Activated T-helper 1 cell treated with anti-CD3 and anti-CD28 coated beads, Interleukin-12 subunit alpha, Interleukin-12 subunit beta, Interleukin-2, Interleukin-4 antibody, amounts not matched to agents 30 ng/mL and 10 ng/mL and 1 ng/mL, durations not matched to agents 14 hours and 24 hours and 36 hours (primary cell): ENCODE measurements at regions not wholly inside any gene's neighbourhood (a gene's known extent, or its start where the extent isn't known, plus 50 kb on each side); places are given as distances from the start of the nearest gene placed in this dataset.

ENCODE experiments used
- DNase-seq: peaks from one replicate; pipeline ENCODE4 v3.0.0; 2021; ENCODE audit warnings: low spot score
- H3K27ac Mint-ChIP-seq: one replicate; pipeline ENCODE4 v1.8.0; 2021; ENCODE audit warnings: mild to moderate bottlenecking, mixed read lengths
- H3K27me3 Mint-ChIP-seq: one replicate; pipeline ENCODE4 v1.8.0; 2022; ENCODE audit warnings: mild to moderate bottlenecking, moderate library complexity, mixed read lengths; ENCODE audit not compliant: insufficient read depth
- H3K36me3 Mint-ChIP-seq: one replicate; pipeline ENCODE4 v1.8.0; 2021; ENCODE audit warnings: low read depth, mixed read lengths
- H3K4me1 Mint-ChIP-seq: one replicate; pipeline ENCODE4 v1.8.0; 2021; ENCODE audit warnings: low read depth, mixed read lengths
- H3K4me3 Mint-ChIP-seq: one replicate; pipeline ENCODE4 v1.8.0; 2021; ENCODE audit warnings: mild to moderate bottlenecking, moderate library complexity, mixed read lengths
- H3K9me3 Mint-ChIP-seq: one replicate; pipeline ENCODE4 v1.8.0; 2021; ENCODE audit warnings: mixed read lengths
- intact Hi-C: fragments of 100-400 bp; cut with micrococcal nuclease; formaldehyde crosslinking; loops from one replicate; pipeline ENCODE4 v1.15.1; 2024

DNA sequence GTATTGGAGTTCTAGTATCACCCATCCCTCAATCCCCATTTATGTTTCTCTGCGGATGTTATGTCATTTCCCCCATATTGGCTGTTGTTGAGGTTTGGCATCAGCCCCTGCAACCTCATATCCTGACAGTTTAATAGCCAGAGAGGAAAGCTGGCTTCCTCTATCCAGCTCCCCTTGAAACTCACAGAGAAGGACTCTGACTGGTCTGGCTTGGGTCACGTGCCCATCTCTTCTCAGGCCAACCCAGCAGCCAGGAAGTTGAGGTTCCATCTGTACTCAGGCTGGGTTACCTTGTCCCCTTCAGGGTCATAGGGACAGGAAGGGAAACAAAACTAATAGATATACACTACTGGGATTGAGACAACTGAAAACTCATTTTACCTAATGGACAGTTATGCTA is 148.0 kb upstream of the SLC14A2 start:
- no peaks in the 10 kb centered on the region for H3K36me3 Mint-ChIP-seq
- intact Hi-C loops = no loop called here
- H3K9me3 Mint-ChIP-seq = no peaks in the 10 kb centered on the region
- no peak overlapping the region for H3K27ac Mint-ChIP-seq
- DNase-seq = no peak
- no peaks in the 10 kb centered on the region for H3K4me1 Mint-ChIP-seq
- no peak overlapping the region for H3K4me3 Mint-ChIP-seq
- no peaks in the 10 kb centered on the region for H3K27me3 Mint-ChIP-seq

DNA sequence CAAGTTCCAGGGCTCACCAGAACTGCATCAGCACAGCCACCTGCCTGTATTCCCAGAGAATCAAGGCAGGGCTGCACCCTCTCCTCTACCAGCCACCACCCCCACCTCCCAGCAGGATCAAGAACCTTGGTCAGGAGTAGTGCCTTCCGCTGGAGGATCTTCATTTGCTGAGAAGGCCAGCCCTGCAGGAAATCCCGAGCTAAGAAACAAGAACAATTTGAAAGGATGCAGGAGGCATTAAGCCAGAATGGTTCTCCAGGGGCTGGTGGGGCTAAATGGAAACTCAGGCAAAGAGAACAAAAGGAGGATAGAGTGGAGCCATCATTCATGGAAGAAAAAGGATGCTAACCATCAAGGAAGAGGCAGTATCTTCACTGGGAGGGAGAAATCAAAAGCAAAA is 147.3 kb upstream of the SLC14A2 start:
- DNase-seq = no peak
- Mint-ChIP-seq H3K4me3 (no peak overlapping the region), H3K36me3 (no peaks in the 10 kb centered on the region), H3K27me3 (no peaks in the 10 kb centered on the region), H3K27ac (no peak overlapping the region), H3K4me1 (no peaks in the 10 kb centered on the region), H3K9me3 (no peaks in the 10 kb centered on the region)
- intact Hi-C loops = no loop called here

DNA sequence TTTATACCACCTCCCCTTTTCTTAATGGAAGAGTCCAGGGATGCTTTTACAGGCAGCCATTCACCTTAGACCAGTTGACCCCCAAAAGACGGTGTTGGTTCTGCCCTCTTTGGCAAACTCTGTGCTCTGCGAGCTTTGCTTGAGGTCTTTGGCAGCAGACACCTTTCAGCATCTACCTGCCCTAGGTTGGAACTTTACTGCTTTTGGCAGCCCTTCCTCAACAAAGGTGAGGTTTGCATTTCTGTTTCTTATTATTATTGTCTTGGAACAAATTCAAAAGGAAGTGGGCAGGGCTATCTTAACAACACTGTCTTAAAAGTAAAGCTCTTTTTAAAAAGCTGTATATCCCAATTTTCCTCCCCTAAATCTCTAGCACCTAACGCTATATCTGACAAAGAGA is 136.4 kb upstream of the SLC14A2 start:
- H3K27ac Mint-ChIP-seq = no peak overlapping the region
- H3K4me1 Mint-ChIP-seq = no peaks in the 10 kb centered on the region
- peaks cover 3% of the 10 kb centered on the region for H3K27me3 Mint-ChIP-seq
- H3K36me3 Mint-ChIP-seq = no peaks in the 10 kb centered on the region
- no peak overlapping the region for H3K4me3 Mint-ChIP-seq
- no peak for DNase-seq
- no peaks in the 10 kb centered on the region for H3K9me3 Mint-ChIP-seq
- intact Hi-C loops = no loop called here

DNA sequence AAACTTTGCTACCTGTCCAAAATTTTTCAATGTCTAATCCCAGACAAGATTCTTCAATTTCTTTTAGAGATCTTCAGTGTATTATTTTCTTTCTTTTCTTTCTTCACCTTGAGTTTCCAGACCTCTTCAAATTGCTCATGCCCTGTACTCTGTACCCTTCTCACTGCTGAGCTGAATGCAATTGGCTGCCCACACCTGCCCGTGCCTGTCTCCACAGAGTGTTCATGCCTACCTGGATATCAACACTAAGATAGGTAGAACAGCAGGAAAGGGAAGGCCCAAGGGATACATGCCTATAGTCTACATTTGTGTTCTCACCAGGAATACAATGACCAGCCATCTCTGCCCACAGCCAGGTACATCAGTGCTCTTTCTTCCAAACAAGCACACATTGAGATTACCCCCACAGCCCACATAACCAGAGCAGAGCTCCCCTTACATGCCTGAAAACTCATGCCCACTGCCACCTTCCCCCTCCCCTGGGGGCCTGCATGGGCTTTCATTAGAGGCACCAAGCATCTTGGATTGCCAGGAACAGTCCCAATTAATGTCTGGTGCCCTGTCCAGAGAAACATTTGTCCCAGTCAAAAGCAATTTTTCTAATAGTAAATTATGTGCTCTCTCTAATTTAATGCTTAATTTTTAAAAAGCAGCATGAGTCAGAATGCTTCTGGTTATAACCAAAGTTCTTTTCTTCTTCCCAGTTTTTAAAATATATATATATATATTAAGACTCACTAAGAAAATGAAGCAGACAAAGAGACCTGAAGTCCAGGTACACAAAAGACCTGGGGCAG is 134.9 kb upstream of the SLC14A2 start:
- intact Hi-C loops = no loop called here
- Mint-ChIP-seq H3K36me3 (no peaks in the 10 kb centered on the region), H3K4me3 (no peak overlapping the region)

DNA sequence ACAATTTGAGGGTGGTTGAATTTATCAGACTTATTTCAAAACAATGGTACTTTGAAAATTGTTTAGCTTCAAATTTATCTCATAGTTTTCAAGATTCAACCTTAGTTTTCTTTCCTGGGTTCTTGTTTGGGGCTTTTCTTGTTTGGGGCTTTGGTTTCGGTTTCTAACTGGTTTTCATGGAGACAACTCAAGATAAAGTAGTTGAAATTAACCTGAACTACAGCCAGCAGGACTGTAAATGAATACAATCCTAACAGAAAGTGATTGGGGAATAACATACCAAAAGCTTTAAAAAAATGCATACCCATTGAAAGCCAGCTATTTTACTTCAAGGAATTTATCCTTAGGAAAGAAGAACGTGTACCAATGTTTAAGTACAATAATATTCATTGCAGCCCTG is 133.5 kb upstream of the SLC14A2 start:
- no peak overlapping the region for H3K4me3 Mint-ChIP-seq
- H3K36me3 Mint-ChIP-seq = no peaks in the 10 kb centered on the region
- intact Hi-C loops = no loop called here
- H3K4me1 Mint-ChIP-seq = no peaks in the 10 kb centered on the region
- H3K27ac Mint-ChIP-seq = no peak overlapping the region
- DNase-seq = no peak
- H3K27me3 Mint-ChIP-seq = peaks cover 3% of the 10 kb centered on the region
- no peaks in the 10 kb centered on the region for H3K9me3 Mint-ChIP-seq

More for the DNA sequence above, 134.9 kb upstream of the SLC14A2 start:
- DNase-seq = no peak
- H3K9me3 Mint-ChIP-seq = no peaks in the 10 kb centered on the region
- no peak overlapping the region for H3K27ac Mint-ChIP-seq
- no peaks in the 10 kb centered on the region for H3K4me1 Mint-ChIP-seq
- peaks cover 3% of the 10 kb centered on the region for H3K27me3 Mint-ChIP-seq

DNA sequence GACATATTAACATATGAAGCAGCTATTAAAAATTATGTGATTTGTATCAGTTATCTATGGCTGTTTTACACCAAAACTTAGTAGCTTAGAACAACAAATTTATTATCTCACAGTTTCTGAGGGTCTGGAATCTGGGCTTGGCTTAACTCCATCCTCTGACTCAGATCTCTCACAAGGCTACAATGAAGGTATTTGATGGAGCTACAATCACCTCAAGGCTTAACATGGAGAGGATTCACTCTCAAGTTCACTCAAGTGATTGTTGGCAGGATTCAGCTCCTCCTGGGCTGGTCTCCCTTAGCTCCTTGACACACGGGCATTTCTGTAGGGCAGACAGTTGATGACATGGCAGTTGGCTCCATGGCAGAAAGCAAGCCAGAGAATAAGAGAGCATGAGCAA is 133.0 kb upstream of the SLC14A2 start:
- no peaks in the 10 kb centered on the region for H3K4me1 Mint-ChIP-seq
- peaks cover 3% of the 10 kb centered on the region for H3K27me3 Mint-ChIP-seq
- H3K4me3 Mint-ChIP-seq = no peak overlapping the region
- no peaks in the 10 kb centered on the region for H3K9me3 Mint-ChIP-seq
- no peak for DNase-seq
- intact Hi-C loops = no loop called here
- no peaks in the 10 kb centered on the region for H3K36me3 Mint-ChIP-seq
- H3K27ac Mint-ChIP-seq = no peak overlapping the region

DNA sequence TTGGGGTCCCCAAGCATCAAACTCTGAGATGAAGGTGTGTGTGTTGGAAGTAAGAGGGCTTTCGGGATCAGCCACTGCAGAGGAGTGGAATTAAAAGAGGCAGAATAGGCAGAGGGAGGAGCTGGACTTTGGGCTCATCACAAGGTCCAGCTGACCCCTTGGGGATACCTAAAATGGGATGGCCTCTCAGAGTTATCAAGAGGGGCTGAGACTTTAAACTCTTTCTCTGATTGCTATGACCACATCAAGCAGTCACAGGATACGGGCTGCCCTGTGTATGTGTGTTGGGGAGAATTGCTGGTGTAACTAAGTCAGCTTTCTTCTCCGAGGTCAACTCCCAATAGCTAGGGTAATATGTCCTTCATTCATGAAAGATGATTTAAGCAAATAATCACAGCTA is 127.7 kb upstream of the SLC14A2 start:
- no peak overlapping the region for H3K4me3 Mint-ChIP-seq
- no peaks in the 10 kb centered on the region for H3K36me3 Mint-ChIP-seq
- H3K4me1 Mint-ChIP-seq = no peaks in the 10 kb centered on the region
- no peaks in the 10 kb centered on the region for H3K9me3 Mint-ChIP-seq
- intact Hi-C loops = no loop called here
- no peak for DNase-seq
- H3K27me3 Mint-ChIP-seq = peaks cover 2% of the 10 kb centered on the region
- H3K27ac Mint-ChIP-seq = no peak overlapping the region

DNA sequence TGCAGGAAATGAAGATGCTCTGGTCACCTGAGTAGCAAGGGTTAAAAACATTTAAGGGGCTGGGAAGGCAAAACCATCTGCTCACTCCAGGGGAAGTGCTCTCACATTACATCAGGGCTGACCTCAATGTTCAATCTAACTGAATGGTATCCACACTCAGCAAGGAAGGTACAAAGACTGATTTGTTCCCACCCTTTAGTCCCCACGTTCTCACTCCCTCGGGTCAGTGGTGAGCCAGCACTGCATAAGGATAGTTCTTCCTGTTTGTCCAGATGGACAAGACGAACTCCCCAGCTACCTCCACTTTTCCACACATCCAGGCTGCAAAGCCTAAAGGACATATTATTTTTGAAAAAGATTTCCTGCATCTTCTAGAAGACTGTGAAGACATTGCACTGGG is 126.6 kb upstream of the SLC14A2 start:
- H3K36me3 Mint-ChIP-seq = no peaks in the 10 kb centered on the region
- no peaks in the 10 kb centered on the region for H3K4me1 Mint-ChIP-seq
- H3K27ac Mint-ChIP-seq = no peak overlapping the region
- no peak for DNase-seq
- H3K4me3 Mint-ChIP-seq = no peak overlapping the region
- no peaks in the 10 kb centered on the region for H3K9me3 Mint-ChIP-seq
- H3K27me3 Mint-ChIP-seq = peaks cover 2% of the 10 kb centered on the region
- intact Hi-C loops = no loop called here

DNA sequence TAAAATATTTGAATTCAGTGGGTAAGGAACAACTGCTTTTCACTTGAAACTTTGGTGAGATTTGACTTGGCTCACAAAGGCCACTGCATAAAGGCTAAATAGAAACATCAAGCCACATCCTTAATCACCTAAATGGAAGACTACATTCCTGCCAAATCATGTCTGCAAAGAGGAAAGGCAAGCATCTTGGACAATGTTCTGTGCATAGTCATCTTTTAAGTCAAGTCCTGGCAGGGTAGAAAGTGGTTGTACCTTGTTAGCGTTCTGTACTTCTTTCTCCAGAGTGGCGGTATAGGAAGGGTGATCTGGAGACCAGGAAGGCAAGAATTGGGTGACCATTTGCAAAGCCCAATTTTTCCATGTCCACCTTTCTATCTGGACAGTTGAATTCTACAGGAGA is 121.4 kb upstream of the SLC14A2 start:
- peaks cover 3% of the 10 kb centered on the region for H3K27me3 Mint-ChIP-seq
- intact Hi-C loops = no loop called here
- H3K27ac Mint-ChIP-seq = no peak overlapping the region
- no peaks in the 10 kb centered on the region for H3K36me3 Mint-ChIP-seq
- no peaks in the 10 kb centered on the region for H3K9me3 Mint-ChIP-seq
- no peak overlapping the region for H3K4me3 Mint-ChIP-seq
- DNase-seq = no peak
- H3K4me1 Mint-ChIP-seq = no peaks in the 10 kb centered on the region

DNA sequence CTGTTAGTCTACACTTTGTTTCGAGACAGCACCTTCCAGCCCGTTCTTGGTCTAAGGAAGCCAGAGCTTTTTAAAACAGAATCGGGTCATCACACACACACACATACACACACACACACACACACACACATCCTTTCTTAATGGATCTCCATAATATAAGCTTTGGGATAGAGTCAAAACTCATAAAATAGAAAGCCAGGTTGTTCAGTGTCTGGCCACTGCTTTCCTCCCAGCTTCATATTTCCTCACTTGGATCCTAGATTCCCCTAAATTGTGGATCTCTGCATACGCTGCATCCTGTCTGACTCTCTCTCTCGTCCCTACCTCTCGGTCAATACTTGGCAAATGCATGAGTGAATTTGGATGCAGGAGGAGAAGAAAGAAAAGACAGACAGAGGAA is 120.5 kb upstream of the SLC14A2 start:
- Mint-ChIP-seq H3K36me3 (no peaks in the 10 kb centered on the region), H3K4me3 (no peak overlapping the region), H3K9me3 (no peaks in the 10 kb centered on the region), H3K27me3 (peaks cover 3% of the 10 kb centered on the region), H3K4me1 (no peaks in the 10 kb centered on the region), H3K27ac (no peak overlapping the region)
- DNase-seq = no peak
- intact Hi-C loops = no loop called here

DNA sequence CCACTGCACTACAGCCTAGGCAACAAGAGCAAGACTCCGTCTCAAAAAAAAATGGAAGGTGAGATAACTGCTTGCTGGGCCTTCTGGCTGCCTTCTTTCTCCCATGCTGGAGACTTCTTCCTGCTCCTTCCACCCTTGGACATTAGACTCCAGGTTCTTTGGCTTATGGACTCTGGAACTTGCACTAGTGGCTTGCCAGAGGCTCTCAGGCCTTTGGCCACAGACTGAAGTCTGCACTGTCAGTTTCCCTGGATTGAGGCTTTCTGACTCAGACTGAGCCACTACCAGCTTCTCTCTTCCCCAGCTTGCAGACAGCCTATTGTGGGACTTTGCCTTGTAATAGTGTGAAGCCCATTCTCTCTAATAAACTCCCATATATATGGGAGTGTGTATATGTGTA is 118.5 kb upstream of the SLC14A2 start:
- intact Hi-C loops = no loop called here
- Mint-ChIP-seq H3K27me3 (peaks cover 1% of the 10 kb centered on the region), H3K36me3 (no peaks in the 10 kb centered on the region), H3K27ac (no peak overlapping the region), H3K4me1 (no peaks in the 10 kb centered on the region), H3K9me3 (no peaks in the 10 kb centered on the region), H3K4me3 (no peak overlapping the region)
- no peak for DNase-seq

DNA sequence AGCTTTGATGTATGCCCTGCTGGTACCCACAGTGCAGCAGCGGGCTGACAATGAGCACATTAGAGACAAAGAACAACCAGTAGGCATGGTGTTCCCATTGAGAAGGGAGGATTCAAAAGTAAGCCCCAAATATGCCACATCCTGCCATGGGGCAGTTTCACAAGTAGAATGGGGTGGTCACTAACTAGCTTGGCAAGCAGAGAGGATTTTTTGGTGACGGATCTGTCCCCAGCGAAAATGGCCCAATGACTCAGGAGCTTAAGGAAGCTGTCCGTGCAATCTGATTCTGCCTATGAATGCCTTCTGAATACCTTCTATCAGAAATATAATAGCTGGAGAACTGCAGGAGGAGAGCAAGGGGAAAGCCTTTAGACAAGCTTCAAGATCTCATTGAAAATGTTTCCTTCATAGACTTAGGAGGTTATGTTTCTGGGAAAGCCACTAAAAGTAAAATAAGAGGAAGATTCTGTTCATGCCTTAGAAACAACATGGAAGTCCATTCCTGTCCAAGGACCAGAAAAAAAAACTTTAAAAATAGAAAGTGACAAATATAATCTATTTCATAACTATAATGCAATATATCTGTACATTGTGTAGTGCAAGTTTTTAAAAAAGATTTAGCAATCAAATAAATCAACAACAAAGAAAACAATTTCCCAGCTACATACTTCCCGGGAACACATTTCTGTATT is 117.5 kb upstream of the SLC14A2 start:
- Mint-ChIP-seq H3K27ac (no peak overlapping the region), H3K9me3 (no peaks in the 10 kb centered on the region), H3K4me3 (no peak overlapping the region), H3K36me3 (no peaks in the 10 kb centered on the region), H3K4me1 (no peaks in the 10 kb centered on the region), H3K27me3 (peaks cover 1% of the 10 kb centered on the region)
- no peak for DNase-seq
- intact Hi-C loops = no loop called here

DNA sequence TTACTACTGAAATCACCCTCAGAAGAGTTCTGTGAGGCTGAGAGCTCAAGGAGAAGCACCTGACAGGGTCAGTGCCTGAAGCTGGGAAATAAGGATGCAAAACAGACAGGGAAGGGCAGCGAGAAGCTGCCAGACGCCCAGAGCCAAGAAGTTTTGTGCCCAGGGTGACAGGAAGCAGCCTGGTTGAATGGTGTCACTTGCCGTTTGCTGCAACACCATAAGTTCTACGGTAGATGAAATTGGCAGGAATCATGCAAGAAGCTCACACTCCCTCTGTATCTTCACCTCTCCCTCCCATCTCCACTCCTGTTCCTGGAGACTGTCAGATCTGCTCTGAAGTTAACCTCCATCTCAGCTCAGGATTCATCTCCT is 117.0 kb upstream of the SLC14A2 start:
- DNase-seq = no peak
- no peaks in the 10 kb centered on the region for H3K4me1 Mint-ChIP-seq
- H3K9me3 Mint-ChIP-seq = no peaks in the 10 kb centered on the region
- intact Hi-C loops = no loop called here
- no peak overlapping the region for H3K27ac Mint-ChIP-seq
- no peak overlapping the region for H3K4me3 Mint-ChIP-seq
- H3K27me3 Mint-ChIP-seq = peaks cover 1% of the 10 kb centered on the region
- H3K36me3 Mint-ChIP-seq = no peaks in the 10 kb centered on the region
